Caco-2 (cell line): ENCODE measurements at regions not wholly inside any gene's neighbourhood (a gene's known extent, or its start where the extent isn't known, plus 50 kb on each side); places are given as distances from the start of the nearest gene placed in this dataset.

Experiments used
- BruUV-seq: library from RNA; stranded (reverse); fragments of 400-500 nt; replicated peaks from 2 replicates; lab custom pipeline; 2021; lab: Mats Ljungman, UMichigan
- CTCF ChIA-PET: fragments of 300-600 bp; sonication (Branson Sonifier 250); formaldehyde crosslinking; loops from one replicate; lab custom pipeline; 2022; ENCODE audit warnings: antibody characterized with exemption; lab: Charles Lee
- POLR2A ChIA-PET: fragments of 300-600 bp; sonication (Branson Sonifier 250); formaldehyde crosslinking; loops from one replicate; lab custom pipeline; 2022; ENCODE audit warnings: antibody characterized with exemption; lab: Charles Lee
- DNase-seq, 2 experiments: peaks; one replicate each; pipeline versions ENCODE4 v3.0.0 to v3.0.0-alpha.2; 2020 to 2022
- H3K27me3 ChIP-seq: replicated peaks from 2 replicates; pipeline ENCODE4 v1.6.0; 2011; ENCODE audit warnings: low read length; ENCODE audit not compliant: control insufficient read depth, insufficient read depth
- H3K36me3 ChIP-seq: 2 replicates; pipeline ENCODE4 v1.5.1; 2011; ENCODE audit warnings: low read length; ENCODE audit not compliant: control insufficient read depth, insufficient read depth
- H3K4me1 ChIP-seq: fragments of 250-450 bp; sonication (Bioruptor Pico); 2 replicates; pipeline ENCODE4 v1.5.1; 2020; ENCODE audit warnings: mild to moderate bottlenecking
- H3K4me3 ChIP-seq: 2 replicates; pipeline ENCODE4 v1.5.1; 2011; ENCODE audit warnings: low read depth, mild to moderate bottlenecking, control low read depth, low read length
- H3K9me3 ChIP-seq: fragments of 250-450 bp; sonication (Bioruptor Pico); 2 replicates; pipeline ENCODE4 v1.5.1; 2020; ENCODE audit warnings: mild to moderate bottlenecking, moderate library complexity
- H3K27ac Mint-ChIP-seq: one replicate; pipeline ENCODE4 v1.8.0; 2022; ENCODE audit warnings: mixed read lengths; ENCODE audit not compliant: unreplicated experiment
- H3K27me3 Mint-ChIP-seq: one replicate; pipeline ENCODE4 v1.8.0; 2022; ENCODE audit warnings: mixed read lengths; ENCODE audit not compliant: insufficient read depth, unreplicated experiment
- H3K36me3 Mint-ChIP-seq: one replicate; pipeline ENCODE4 v1.8.0; 2022; ENCODE audit warnings: mild to moderate bottlenecking, mixed read lengths; ENCODE audit not compliant: insufficient read depth, unreplicated experiment
- H3K4me1 Mint-ChIP-seq: one replicate; pipeline ENCODE4 v1.8.0; 2022; ENCODE audit warnings: low read depth, mixed read lengths; ENCODE audit not compliant: unreplicated experiment
- H3K4me3 Mint-ChIP-seq: one replicate; pipeline ENCODE4 v1.8.0; 2022; ENCODE audit warnings: mild to moderate bottlenecking, moderate library complexity, mixed read lengths; ENCODE audit not compliant: unreplicated experiment
- H3K9me3 Mint-ChIP-seq: one replicate; pipeline ENCODE4 v1.8.0; 2022; ENCODE audit warnings: mixed read lengths; ENCODE audit not compliant: unreplicated experiment
- intact Hi-C: fragments of 100-400 bp; cut with micrococcal nuclease; formaldehyde crosslinking; loops from one replicate; pipeline ENCODE4 v1.10.0; 2022; ENCODE audit not compliant: unreplicated experiment
- TF ChIP-seq, protein P1 (sequence below), 2 experiments: fragments of 200-600 bp in 1 of 2; IDR thresholded peaks; 1 replicate in 1 of 2; 2 replicates in 1 of 2; pipeline versions ENCODE4 v1.5.1 to v1.8.0; 2011 to 2022; ENCODE audit warnings: antibody characterized with exemption in 1 of 2, control low read depth in 1 of 2, inconsistent platforms in 1 of 2, low read depth in 1 of 2, low read length in 1 of 2, mild to moderate bottlenecking in 1 of 2, moderate library complexity in 1 of 2; ENCODE audit not compliant: insufficient read depth in 1 of 2, severe bottlenecking in 1 of 2, unreplicated experiment in 1 of 2

GRCh38 chr14:95407354-95407753, 87.6 kb upstream of the CLMN start:
- H3K36me3 ChIP-seq = no peaks in the 10 kb centered on the region
- no peaks in the 10 kb centered on the region for H3K4me1 ChIP-seq
- no peaks in the 10 kb centered on the region for H3K9me3 ChIP-seq
- Mint-ChIP-seq H3K36me3 (no peaks in the 10 kb centered on the region), H3K9me3 (no peaks in the 10 kb centered on the region), H3K27ac (no peak overlapping the region), H3K4me3 (no peak overlapping the region), H3K27me3 (no peaks in the 10 kb centered on the region), H3K4me1 (no peaks in the 10 kb centered on the region)
- CTCF ChIA-PET = no interaction called here
- H3K27me3 ChIP-seq = no peaks in the 10 kb centered on the region
- intact Hi-C loops = no loop called here
- TF ChIP-seq, protein P1, sequence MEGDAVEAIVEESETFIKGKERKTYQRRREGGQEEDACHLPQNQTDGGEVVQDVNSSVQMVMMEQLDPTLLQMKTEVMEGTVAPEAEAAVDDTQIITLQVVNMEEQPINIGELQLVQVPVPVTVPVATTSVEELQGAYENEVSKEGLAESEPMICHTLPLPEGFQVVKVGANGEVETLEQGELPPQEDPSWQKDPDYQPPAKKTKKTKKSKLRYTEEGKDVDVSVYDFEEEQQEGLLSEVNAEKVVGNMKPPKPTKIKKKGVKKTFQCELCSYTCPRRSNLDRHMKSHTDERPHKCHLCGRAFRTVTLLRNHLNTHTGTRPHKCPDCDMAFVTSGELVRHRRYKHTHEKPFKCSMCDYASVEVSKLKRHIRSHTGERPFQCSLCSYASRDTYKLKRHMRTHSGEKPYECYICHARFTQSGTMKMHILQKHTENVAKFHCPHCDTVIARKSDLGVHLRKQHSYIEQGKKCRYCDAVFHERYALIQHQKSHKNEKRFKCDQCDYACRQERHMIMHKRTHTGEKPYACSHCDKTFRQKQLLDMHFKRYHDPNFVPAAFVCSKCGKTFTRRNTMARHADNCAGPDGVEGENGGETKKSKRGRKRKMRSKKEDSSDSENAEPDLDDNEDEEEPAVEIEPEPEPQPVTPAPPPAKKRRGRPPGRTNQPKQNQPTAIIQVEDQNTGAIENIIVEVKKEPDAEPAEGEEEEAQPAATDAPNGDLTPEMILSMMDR (IDR thresholded peaks at IDR 0.05; ENCODE audit: insufficient read depth in 1 of 2, low read depth in 1 of 2, low read length in 1 of 2, severe bottlenecking in 1 of 2, unreplicated experiment in 1 of 2) = no peak
- no peak overlapping the region for H3K4me3 ChIP-seq
- POLR2A ChIA-PET = no interaction called here
- BruUV-seq = no TSS peak
- no peak for DNase-seq

DNA sequence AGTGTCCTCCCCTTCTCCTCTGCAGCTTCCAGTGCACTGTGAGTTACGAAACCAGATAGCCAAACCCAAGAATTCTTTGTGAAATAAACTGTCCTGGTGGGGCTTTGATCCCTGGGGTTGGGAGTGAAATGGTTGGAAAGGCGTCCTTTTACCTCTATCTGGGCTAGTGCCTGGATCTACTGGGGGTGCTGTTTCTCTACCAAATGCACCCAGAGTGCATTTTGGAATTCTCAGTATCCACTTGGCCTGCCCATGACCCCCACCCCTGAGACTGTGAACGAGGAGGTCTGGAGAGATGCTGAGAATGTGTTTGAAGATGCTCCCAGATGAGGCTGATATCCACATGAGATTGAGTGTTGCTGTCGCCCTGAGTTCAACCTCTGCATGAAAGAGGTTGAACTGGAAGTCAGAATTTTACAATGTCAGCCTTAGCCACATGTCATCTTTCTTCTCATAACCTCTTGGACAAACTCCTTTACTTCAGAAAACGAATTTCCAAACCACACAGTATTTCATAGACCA, 87.1 kb upstream of the CLMN start:
- H3K4me1 ChIP-seq = no peaks in the 10 kb centered on the region
- no peaks in the 10 kb centered on the region for H3K9me3 ChIP-seq
- no peaks in the 10 kb centered on the region for H3K27me3 Mint-ChIP-seq
- H3K27ac Mint-ChIP-seq = no peak overlapping the region
- BruUV-seq = no TSS peak
- ChIA-PET CTCF (no interaction called here), POLR2A (no interaction called here)
- H3K4me3 Mint-ChIP-seq = no peak overlapping the region
- intact Hi-C loops = no loop called here
- no peaks in the 10 kb centered on the region for H3K36me3 ChIP-seq
- H3K27me3 ChIP-seq = no peaks in the 10 kb centered on the region
- H3K4me3 ChIP-seq = no peak overlapping the region
- no peaks in the 10 kb centered on the region for H3K4me1 Mint-ChIP-seq
- no peaks in the 10 kb centered on the region for H3K9me3 Mint-ChIP-seq
- no peak for DNase-seq
- no peaks in the 10 kb centered on the region for H3K36me3 Mint-ChIP-seq
- TF ChIP-seq, protein P1 (IDR thresholded peaks at IDR 0.05; ENCODE audit: insufficient read depth in 1 of 2, low read depth in 1 of 2, low read length in 1 of 2, severe bottlenecking in 1 of 2, unreplicated experiment in 1 of 2) = no peak

DNA sequence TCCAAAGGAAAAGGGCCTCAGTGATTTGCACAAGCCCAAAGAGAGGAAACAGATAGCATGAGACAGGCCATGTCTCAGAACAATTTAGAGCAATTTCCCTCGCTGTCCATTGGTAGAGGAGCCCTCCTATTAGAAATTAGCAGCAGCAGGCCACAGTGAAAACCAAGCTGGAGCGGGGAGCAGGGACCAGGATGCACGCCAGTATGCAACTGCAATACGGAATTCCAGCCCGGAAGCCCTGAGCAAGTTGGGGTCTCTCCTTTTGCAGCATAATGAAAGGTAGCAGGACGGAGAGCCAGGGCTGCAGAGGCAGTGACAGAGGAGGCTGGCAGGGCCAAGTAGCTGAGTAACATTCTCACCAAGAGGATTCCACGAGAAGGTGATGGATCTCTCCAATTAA, 84.9 kb upstream of the CLMN start:
- Mint-ChIP-seq H3K36me3 (no peaks in the 10 kb centered on the region), H3K4me1 (no peaks in the 10 kb centered on the region), H3K9me3 (no peaks in the 10 kb centered on the region), H3K4me3 (no peak overlapping the region), H3K27me3 (no peaks in the 10 kb centered on the region), H3K27ac (no peak overlapping the region)
- intact Hi-C loops = no loop called here
- ChIA-PET CTCF (no interaction called here), POLR2A (no interaction called here)
- Histone ChIP-seq H3K9me3 (no peaks in the 10 kb centered on the region), H3K4me1 (no peaks in the 10 kb centered on the region), H3K4me3 (no peak overlapping the region), H3K36me3 (no peaks in the 10 kb centered on the region), H3K27me3 (no peaks in the 10 kb centered on the region)
- DNase-seq = no peak
- TF ChIP-seq, protein P1 (IDR thresholded peaks at IDR 0.05; ENCODE audit: insufficient read depth in 1 of 2, low read depth in 1 of 2, low read length in 1 of 2, severe bottlenecking in 1 of 2, unreplicated experiment in 1 of 2) = no peak
- BruUV-seq = no TSS peak
